Kidney epithelial cell (primary cell): ENCODE measurements at regions not wholly inside any gene's neighbourhood (a gene's known extent, or its start where the extent isn't known, plus 50 kb on each side); places are given as distances from the start of the nearest gene placed in this dataset.

Source experiments
- DNase-seq: peaks from one replicate; pipeline ENCODE4 v3.0.0-alpha.2; 2010; ENCODE audit warnings: low read depth
- H3K27me3 ChIP-seq: 2 replicates; pipeline ENCODE4 v1.6.0; 2011; ENCODE audit warnings: low read length; ENCODE audit not compliant: control insufficient read depth, insufficient read depth
- H3K36me3 ChIP-seq: 2 replicates; pipeline ENCODE4 v1.5.1; 2011; ENCODE audit warnings: low read length; ENCODE audit not compliant: control insufficient read depth, insufficient read depth
- H3K4me3 ChIP-seq: 2 replicates; pipeline ENCODE4 v1.5.1; 2011; ENCODE audit warnings: low read depth, mild to moderate bottlenecking, control low read depth, low read length
- CTCF ChIP-seq: IDR thresholded peaks from 2 replicates; pipeline ENCODE4 v1.5.1; 2011; ENCODE audit warnings: mild to moderate bottlenecking, moderate library complexity, low read length, control low read depth, inconsistent platforms; ENCODE audit not compliant: insufficient read depth, poor library complexity, severe bottlenecking

GRCh38 chr13:91196958-91197357 is 150.5 kb upstream of the MIR17HG start:
- no peak for TF ChIP-seq CTCF
- H3K36me3 ChIP-seq = no peaks in the 10 kb centered on the region
- no peak overlapping the region for H3K4me3 ChIP-seq
- no peaks in the 10 kb centered on the region for H3K27me3 ChIP-seq
- no peak for DNase-seq

GRCh38 chr13:91199866-91200265 is 147.6 kb upstream of the MIR17HG start:
- DNase-seq = no peak
- no peaks in the 10 kb centered on the region for H3K27me3 ChIP-seq
- H3K4me3 ChIP-seq = no peak overlapping the region
- H3K36me3 ChIP-seq = no peaks in the 10 kb centered on the region
- no peak for TF ChIP-seq CTCF

GRCh38 chr13:91200486-91200885 is 147.0 kb upstream of the MIR17HG start:
- no peaks in the 10 kb centered on the region for H3K27me3 ChIP-seq
- no peak for TF ChIP-seq CTCF

GRCh38 chr13:91203430-91203829 is 144.1 kb upstream of the MIR17HG start:
- H3K4me3 ChIP-seq = no peak overlapping the region
- H3K36me3 ChIP-seq = no peaks in the 10 kb centered on the region
- TF ChIP-seq CTCF = no peak
- no peak for DNase-seq
- H3K27me3 ChIP-seq = no peaks in the 10 kb centered on the region

More at GRCh38 chr13:91200486-91200885, 147.0 kb upstream of the MIR17HG start:
- no peak for DNase-seq
- no peak overlapping the region for H3K4me3 ChIP-seq
- no peaks in the 10 kb centered on the region for H3K36me3 ChIP-seq

- no peak for TF ChIP-seq CTCF
- H3K27me3 ChIP-seq = no peaks in the 10 kb centered on the region
- H3K4me3 ChIP-seq = no peak overlapping the region
- no peaks in the 10 kb centered on the region for H3K36me3 ChIP-seq
- no peak for DNase-seq
Measured at GRCh38 chr13:91207261-91207660, 140.2 kb upstream of the MIR17HG start.

GRCh38 chr13:91211510-91211909 is 136.0 kb upstream of the MIR17HG start:
- TF ChIP-seq CTCF = no peak
- H3K27me3 ChIP-seq = no peaks in the 10 kb centered on the region
- no peak for DNase-seq
- H3K36me3 ChIP-seq = no peaks in the 10 kb centered on the region
- no peak overlapping the region for H3K4me3 ChIP-seq
